ENCODE measurements at regions not wholly inside any gene's neighbourhood (a gene's known extent, or its start where the extent isn't known, plus 50 kb on each side); places are given as distances from the start of the nearest gene placed in this dataset.

GRCh38 chr2:217681791-217682190 is 321.0 kb downstream of the TNS1 start:
- H3K4me3 ChIP-seq (ENCODE audit: low read length), result no peak overlapping the region
- no peaks in the 10 kb centered on the region for H3K27me3 ChIP-seq (ENCODE audit: control insufficient read depth, insufficient read depth, low read length)
- H3K27ac ChIP-seq (ENCODE audit: low read length), result peak overlapping the region; percentile 84
- H3K36me3 ChIP-seq (ENCODE audit: control insufficient read depth, insufficient read depth, low read length), result no peaks in the 10 kb centered on the region
- peaks cover 24% of the 10 kb centered on the region for H3K4me1 ChIP-seq (ENCODE audit: control insufficient read depth, insufficient read depth, low read length)
- no peaks in the 10 kb centered on the region for H3K9me3 ChIP-seq (replicated peaks; ENCODE audit: control insufficient read depth, low read depth, low read length)
- DNase-seq, result peak; percentile 71

GRCh38 chr2:217680381-217680780 is 322.4 kb downstream of the TNS1 start:
- H3K36me3 ChIP-seq (ENCODE audit: control insufficient read depth, insufficient read depth, low read length), result no peaks in the 10 kb centered on the region

GRCh38 chr2:217673627-217674026 is 329.2 kb downstream of the TNS1 start:
- H3K27ac ChIP-seq (ENCODE audit: low read length), result no peak overlapping the region

More at GRCh38 chr2:217680381-217680780, 322.4 kb downstream of the TNS1 start:
- Histone ChIP-seq H3K4me3 (ENCODE audit: low read length) (no peak overlapping the region), H3K27me3 (ENCODE audit: control insufficient read depth, insufficient read depth, low read length) (no peaks in the 10 kb centered on the region), H3K27ac (ENCODE audit: low read length) (no peak overlapping the region), H3K4me1 (ENCODE audit: control insufficient read depth, insufficient read depth, low read length) (peaks cover 24% of the 10 kb centered on the region), H3K9me3 (replicated peaks; ENCODE audit: control insufficient read depth, low read depth, low read length) (no peaks in the 10 kb centered on the region)
- DNase-seq, result no peak
- WGBS (ENCODE audit: insufficient coverage), result no CpG with 5 or more reads among the region's 2 CpGs

GRCh38 chr2:217672472-217672871 is 330.3 kb downstream of the TNS1 start:
- no peak overlapping the region for H3K27ac ChIP-seq (ENCODE audit: low read length)
- H3K4me1 ChIP-seq (ENCODE audit: control insufficient read depth, insufficient read depth, low read length), result peaks cover 15% of the 10 kb centered on the region
- H3K9me3 ChIP-seq (replicated peaks; ENCODE audit: control insufficient read depth, low read depth, low read length), result no peaks in the 10 kb centered on the region
- 60% methylated on average over 1 of the region's 3 CpGs for WGBS (ENCODE audit: insufficient coverage)
- no peak for DNase-seq
- H3K27me3 ChIP-seq (ENCODE audit: control insufficient read depth, insufficient read depth, low read length), result no peaks in the 10 kb centered on the region
- no peak overlapping the region for H3K4me3 ChIP-seq (ENCODE audit: low read length)
- H3K36me3 ChIP-seq (ENCODE audit: control insufficient read depth, insufficient read depth, low read length), result no peaks in the 10 kb centered on the region

More at GRCh38 chr2:217673627-217674026, 329.2 kb downstream of the TNS1 start:
- no peaks in the 10 kb centered on the region for H3K27me3 ChIP-seq (ENCODE audit: control insufficient read depth, insufficient read depth, low read length)
- H3K9me3 ChIP-seq (replicated peaks; ENCODE audit: control insufficient read depth, low read depth, low read length), result no peaks in the 10 kb centered on the region
- 100% methylated on average over 1 of the region's 4 CpGs for WGBS (ENCODE audit: insufficient coverage)
- H3K4me1 ChIP-seq (ENCODE audit: control insufficient read depth, insufficient read depth, low read length), result peaks cover 8% of the 10 kb centered on the region
- H3K36me3 ChIP-seq (ENCODE audit: control insufficient read depth, insufficient read depth, low read length), result no peaks in the 10 kb centered on the region
- H3K4me3 ChIP-seq (ENCODE audit: low read length), result no peak overlapping the region
- DNase-seq, result no peak

- no peak overlapping the region for H3K4me3 ChIP-seq (ENCODE audit: low read length)
These were observed 330.9 kb downstream of the TNS1 start for GRCh38 chr2:217671871-217672270.

GRCh38 chr2:217671075-217671474 is 331.7 kb downstream of the TNS1 start:
- DNase-seq, result peak; percentile 60
- Histone ChIP-seq H3K27me3 (ENCODE audit: control insufficient read depth, insufficient read depth, low read length) (no peaks in the 10 kb centered on the region), H3K36me3 (ENCODE audit: control insufficient read depth, insufficient read depth, low read length) (no peaks in the 10 kb centered on the region), H3K4me3 (ENCODE audit: low read length) (no peak overlapping the region), H3K9me3 (replicated peaks; ENCODE audit: control insufficient read depth, low read depth, low read length) (no peaks in the 10 kb centered on the region), H3K27ac (ENCODE audit: low read length) (no peak overlapping the region), H3K4me1 (ENCODE audit: control insufficient read depth, insufficient read depth, low read length) (peaks cover 28% of the 10 kb centered on the region)
- WGBS (ENCODE audit: insufficient coverage), result 30% methylated on average over 1 of the region's 1 CpG

More at GRCh38 chr2:217671871-217672270, 330.9 kb downstream of the TNS1 start:
- no peak overlapping the region for H3K27ac ChIP-seq (ENCODE audit: low read length)
- 50% methylated on average over 2 of the region's 2 CpGs for WGBS (ENCODE audit: insufficient coverage)
- H3K4me1 ChIP-seq (ENCODE audit: control insufficient read depth, insufficient read depth, low read length), result peaks cover 20% of the 10 kb centered on the region
- no peaks in the 10 kb centered on the region for H3K9me3 ChIP-seq (replicated peaks; ENCODE audit: control insufficient read depth, low read depth, low read length)
- DNase-seq, result no peak
- no peaks in the 10 kb centered on the region for H3K27me3 ChIP-seq (ENCODE audit: control insufficient read depth, insufficient read depth, low read length)
- no peaks in the 10 kb centered on the region for H3K36me3 ChIP-seq (ENCODE audit: control insufficient read depth, insufficient read depth, low read length)

- no peaks in the 10 kb centered on the region for H3K27me3 ChIP-seq (ENCODE audit: control insufficient read depth, insufficient read depth, low read length)
- no peak for DNase-seq
- no peaks in the 10 kb centered on the region for H3K9me3 ChIP-seq (replicated peaks; ENCODE audit: control insufficient read depth, low read depth, low read length)
- no CpG with 5 or more reads among the region's 3 CpGs for WGBS (ENCODE audit: insufficient coverage)
- peaks cover 34% of the 10 kb centered on the region for H3K4me1 ChIP-seq (ENCODE audit: control insufficient read depth, insufficient read depth, low read length)
- no peak overlapping the region for H3K4me3 ChIP-seq (ENCODE audit: low read length)
- H3K27ac ChIP-seq (ENCODE audit: low read length), result no peak overlapping the region
- no peaks in the 10 kb centered on the region for H3K36me3 ChIP-seq (ENCODE audit: control insufficient read depth, insufficient read depth, low read length)
These were observed 333.0 kb downstream of the TNS1 start for GRCh38 chr2:217669831-217670230.

- Histone ChIP-seq H3K27ac (ENCODE audit: low read length) (peak overlapping the region; percentile 90), H3K4me3 (ENCODE audit: low read length) (no peak overlapping the region), H3K27me3 (ENCODE audit: control insufficient read depth, insufficient read depth, low read length) (peaks cover 4% of the 10 kb centered on the region), H3K4me1 (ENCODE audit: control insufficient read depth, insufficient read depth, low read length) (peaks cover 33% of the 10 kb centered on the region), H3K9me3 (replicated peaks; ENCODE audit: control insufficient read depth, low read depth, low read length) (no peaks in the 10 kb centered on the region), H3K36me3 (ENCODE audit: control insufficient read depth, insufficient read depth, low read length) (no peaks in the 10 kb centered on the region)
- DNase-seq, result peak; percentile 99
- 20% methylated on average over 2 of the region's 3 CpGs for WGBS (ENCODE audit: insufficient coverage)
These were observed 335.3 kb downstream of the TNS1 start for GRCh38 chr2:217667512-217667911.

- WGBS (ENCODE audit: insufficient coverage), result 47% methylated on average over 1 of the region's 2 CpGs
- Histone ChIP-seq H3K9me3 (replicated peaks; ENCODE audit: control insufficient read depth, low read depth, low read length) (no peaks in the 10 kb centered on the region), H3K27ac (ENCODE audit: low read length) (peak overlapping the region; percentile 90), H3K4me3 (ENCODE audit: low read length) (no peak overlapping the region), H3K27me3 (ENCODE audit: control insufficient read depth, insufficient read depth, low read length) (peaks cover 4% of the 10 kb centered on the region), H3K36me3 (ENCODE audit: control insufficient read depth, insufficient read depth, low read length) (no peaks in the 10 kb centered on the region), H3K4me1 (ENCODE audit: control insufficient read depth, insufficient read depth, low read length) (peaks cover 33% of the 10 kb centered on the region)
- DNase-seq, result no peak
These were observed 335.8 kb downstream of the TNS1 start for GRCh38 chr2:217667035-217667434.

GRCh38 chr2:217666338-217666737 is 336.5 kb downstream of the TNS1 start:
- H3K4me3 ChIP-seq (ENCODE audit: low read length), result no peak overlapping the region
- WGBS (ENCODE audit: insufficient coverage), result no CpG with 5 or more reads among the region's 2 CpGs
- peak overlapping the region; percentile 90 for H3K27ac ChIP-seq (ENCODE audit: low read length)
- peaks cover 33% of the 10 kb centered on the region for H3K4me1 ChIP-seq (ENCODE audit: control insufficient read depth, insufficient read depth, low read length)
- peaks cover 4% of the 10 kb centered on the region for H3K27me3 ChIP-seq (ENCODE audit: control insufficient read depth, insufficient read depth, low read length)
- DNase-seq, result peak; percentile 62
- no peaks in the 10 kb centered on the region for H3K36me3 ChIP-seq (ENCODE audit: control insufficient read depth, insufficient read depth, low read length)
- H3K9me3 ChIP-seq (replicated peaks; ENCODE audit: control insufficient read depth, low read depth, low read length), result no peaks in the 10 kb centered on the region

GRCh38 chr2:217664761-217665160 is 338.0 kb downstream of the TNS1 start:
- Histone ChIP-seq H3K27me3 (ENCODE audit: control insufficient read depth, insufficient read depth, low read length) (peaks cover 4% of the 10 kb centered on the region), H3K9me3 (replicated peaks; ENCODE audit: control insufficient read depth, low read depth, low read length) (no peaks in the 10 kb centered on the region), H3K36me3 (ENCODE audit: control insufficient read depth, insufficient read depth, low read length) (no peaks in the 10 kb centered on the region), H3K4me3 (ENCODE audit: low read length) (no peak overlapping the region), H3K4me1 (ENCODE audit: control insufficient read depth, insufficient read depth, low read length) (peaks cover 29% of the 10 kb centered on the region), H3K27ac (ENCODE audit: low read length) (no peak overlapping the region)
- DNase-seq, result no peak
- WGBS (ENCODE audit: insufficient coverage), result 73% methylated on average over 1 of the region's 2 CpGs

All from muscle of leg (tissue), 3 donors.